Ectodermal cell (in vitro differentiated cells): ENCODE measurements at regions not wholly inside any gene's neighbourhood (a gene's known extent, or its start where the extent isn't known, plus 50 kb on each side); places are given as distances from the start of the nearest gene placed in this dataset.

Experiments used
- H3K27ac ChIP-seq: 2 replicates; pipeline ENCODE4 v1.7.0; 2013; ENCODE audit warnings: mild to moderate bottlenecking, low read depth, low read length; ENCODE audit not compliant: insufficient read depth, poor library complexity, severe bottlenecking
- H3K27me3 ChIP-seq: 2 replicates; pipeline ENCODE4 v1.7.0; 2013; ENCODE audit warnings: mild to moderate bottlenecking, low read length; ENCODE audit not compliant: insufficient read depth, control insufficient read depth, poor library complexity, severe bottlenecking
- H3K36me3 ChIP-seq: one replicate; pipeline ENCODE4 v1.7.0; 2013; ENCODE audit warnings: low read length; ENCODE audit not compliant: control insufficient read depth, insufficient read depth
- H3K4me1 ChIP-seq: one replicate; pipeline ENCODE4 v1.7.0; 2013; ENCODE audit warnings: low read length; ENCODE audit not compliant: control insufficient read depth, insufficient read depth
- H3K4me3 ChIP-seq: 2 replicates; pipeline ENCODE4 v1.7.0; 2013; ENCODE audit warnings: low read depth, low read length, control low read depth; ENCODE audit not compliant: insufficient read depth
- H3K9me3 ChIP-seq: 2 replicates; pipeline ENCODE4 v1.7.0; 2013; ENCODE audit warnings: mild to moderate bottlenecking, low read length, moderate library complexity; ENCODE audit not compliant: control insufficient read depth
- WGBS, 2 experiments: methylation state at CpG; one replicate each; pipeline ENCODE4 v1.1.7; 2013; ENCODE audit warnings: missing lambda C conversion rate in 2 of 2; 5-methylcytosine and 5-hydroxymethylcytosine counted together

GRCh38 chr15:69955240-69955894 lies 142.3 kb downstream of the TLE3 start:
- 89 to 94% methylated on average over 9 of the region's 9 CpGs for WGBS, 2 experiments
- Histone ChIP-seq H3K36me3 (no peaks in the 10 kb centered on the region), H3K27ac (no peak overlapping the region), H3K9me3 (no peaks in the 10 kb centered on the region), H3K4me3 (no peak overlapping the region), H3K27me3 (no peaks in the 10 kb centered on the region), H3K4me1 (peaks cover 8% of the 10 kb centered on the region)

- Histone ChIP-seq H3K36me3 (no peaks in the 10 kb centered on the region), H3K27me3 (no peaks in the 10 kb centered on the region), H3K4me3 (no peak overlapping the region), H3K4me1 (peaks cover 8% of the 10 kb centered on the region), H3K27ac (no peak overlapping the region), H3K9me3 (no peaks in the 10 kb centered on the region)
- 84 to 86% methylated on average over 5 of the region's 5 CpGs for WGBS, 2 experiments
Observed at GRCh38 chr15:69956417-69956816, 141.3 kb downstream of the TLE3 start.

DNA sequence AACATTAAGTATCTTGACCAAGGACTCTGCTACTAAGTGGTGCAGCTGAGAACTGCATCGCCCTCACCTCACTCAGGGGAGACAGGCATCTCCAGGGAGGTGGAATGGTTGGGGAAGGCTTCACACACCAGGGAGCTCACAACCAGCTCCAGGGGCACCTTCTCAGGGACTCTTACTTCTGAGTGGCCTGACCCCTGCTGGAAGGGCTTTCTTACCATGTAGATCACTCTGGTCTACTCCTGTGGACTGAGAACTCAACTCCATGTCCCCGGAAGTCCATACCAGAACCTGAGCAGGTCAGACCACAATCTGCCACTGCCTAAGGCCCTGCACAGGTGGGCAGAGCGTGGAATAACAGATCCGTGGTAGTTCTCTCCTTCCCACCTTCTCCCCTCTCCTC lies 140.5 kb downstream of the TLE3 start:
- no peaks in the 10 kb centered on the region for H3K36me3 ChIP-seq

DNA sequence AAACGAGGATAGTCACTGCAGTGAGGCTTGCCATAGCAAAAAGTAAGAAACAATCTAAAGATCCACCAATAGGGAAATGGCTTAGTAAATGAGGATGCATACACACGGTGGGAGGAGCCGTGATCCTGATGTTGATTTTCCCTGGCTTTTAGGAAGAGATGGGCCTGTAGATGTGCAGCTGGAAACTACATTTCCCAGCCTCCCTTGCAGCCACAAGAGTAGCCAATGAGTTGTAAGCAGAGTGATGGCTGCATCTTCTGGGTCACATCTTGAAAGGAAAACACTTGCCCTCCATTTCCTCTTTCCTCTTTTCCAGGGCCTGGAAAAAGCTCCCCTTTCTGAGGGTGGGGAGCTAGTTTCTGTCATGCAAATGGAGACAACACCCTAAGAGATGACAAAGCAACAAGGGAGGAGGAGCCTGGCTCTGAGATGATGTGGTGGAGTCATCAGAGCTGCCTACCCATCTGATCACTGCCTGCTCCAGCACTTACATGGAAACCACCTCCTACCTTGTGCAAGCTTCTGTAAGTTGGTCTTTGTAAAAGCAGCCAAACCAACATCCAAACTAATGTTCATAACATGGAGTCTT lies 139.1 kb downstream of the TLE3 start:
- WGBS, 2 experiments = 74 to 75% methylated on average over 3 of the region's 3 CpGs
- Histone ChIP-seq H3K9me3 (no peaks in the 10 kb centered on the region), H3K27me3 (no peaks in the 10 kb centered on the region)

More for the DNA sequence above, 140.5 kb downstream of the TLE3 start:
- H3K9me3 ChIP-seq = no peaks in the 10 kb centered on the region
- H3K27me3 ChIP-seq = no peaks in the 10 kb centered on the region
- H3K4me3 ChIP-seq = no peak overlapping the region
- WGBS, 2 experiments = 88 to 94% methylated on average over 4 of the region's 4 CpGs
- no peak overlapping the region for H3K27ac ChIP-seq
- H3K4me1 ChIP-seq = peaks cover 8% of the 10 kb centered on the region

GRCh38 chr15:69962561-69962960 lies 135.2 kb downstream of the TLE3 start:
- Histone ChIP-seq H3K4me1 (no peaks in the 10 kb centered on the region), H3K4me3 (no peak overlapping the region), H3K27me3 (no peaks in the 10 kb centered on the region), H3K27ac (no peak overlapping the region), H3K36me3 (no peaks in the 10 kb centered on the region), H3K9me3 (no peaks in the 10 kb centered on the region)
- 93 to 96% methylated on average over 1 of the region's 1 CpG for whole genome bisulfite sequencing, 2 experiments

More for the DNA sequence above, 139.1 kb downstream of the TLE3 start:
- Histone ChIP-seq H3K27ac (no peak overlapping the region), H3K4me3 (no peak overlapping the region), H3K36me3 (no peaks in the 10 kb centered on the region), H3K4me1 (peaks cover 8% of the 10 kb centered on the region)

DNA sequence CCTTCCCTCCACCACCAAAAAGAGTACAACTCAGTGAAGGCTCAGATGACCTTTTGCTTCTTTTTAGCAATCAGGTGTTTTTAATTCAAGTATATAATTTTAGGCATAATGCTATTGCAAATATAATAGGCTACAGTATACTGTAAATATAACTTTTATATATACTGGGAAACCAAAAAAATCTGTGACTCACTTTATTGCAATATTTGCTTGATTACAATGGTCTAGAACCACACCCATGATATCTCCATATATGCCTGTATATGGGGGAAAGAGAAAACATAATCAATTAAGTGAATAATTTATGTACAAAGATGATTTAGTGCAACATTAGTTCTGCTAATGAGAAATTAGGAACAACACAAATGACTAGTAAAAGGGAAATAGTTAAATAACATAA lies 134.3 kb downstream of the TLE3 start:
- Histone ChIP-seq H3K4me3 (no peak overlapping the region), H3K36me3 (no peaks in the 10 kb centered on the region), H3K4me1 (peaks cover 3% of the 10 kb centered on the region), H3K27ac (no peak overlapping the region), H3K9me3 (no peaks in the 10 kb centered on the region), H3K27me3 (no peaks in the 10 kb centered on the region)

- peaks cover 9% of the 10 kb centered on the region for H3K4me1 ChIP-seq
- no peaks in the 10 kb centered on the region for H3K9me3 ChIP-seq
- no peak overlapping the region for H3K4me3 ChIP-seq
- WGBS, 2 experiments = 91 to 95% methylated on average over 2 of the region's 2 CpGs
- H3K36me3 ChIP-seq = no peaks in the 10 kb centered on the region
- H3K27me3 ChIP-seq = no peaks in the 10 kb centered on the region
- no peak overlapping the region for H3K27ac ChIP-seq
Observed at GRCh38 chr15:69971771-69972170, 125.9 kb downstream of the TLE3 start.

DNA sequence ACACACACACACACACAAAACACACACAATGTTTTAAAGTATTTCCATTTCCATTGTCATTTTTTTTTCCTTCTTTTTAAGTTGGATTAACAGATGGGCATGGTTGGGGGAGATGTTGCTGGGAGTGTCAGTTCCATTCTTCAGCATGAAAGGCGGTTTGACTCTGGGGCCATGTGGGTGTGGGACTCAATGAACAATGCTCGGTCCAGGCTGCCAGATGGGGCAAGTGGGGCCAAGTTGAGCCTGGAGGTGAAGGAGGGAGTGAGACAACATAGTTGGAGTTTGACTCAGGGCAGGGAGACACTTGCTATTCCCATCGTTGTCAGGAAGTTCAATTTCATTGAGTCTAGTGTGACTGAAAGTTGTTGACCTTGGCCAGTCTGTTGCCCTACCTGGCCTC lies 125.3 kb downstream of the TLE3 start:
- H3K36me3 ChIP-seq = no peaks in the 10 kb centered on the region
- H3K27me3 ChIP-seq = no peaks in the 10 kb centered on the region
- no peaks in the 10 kb centered on the region for H3K9me3 ChIP-seq
- no peak overlapping the region for H3K27ac ChIP-seq
- 84 to 92% methylated on average over 3 of the region's 3 CpGs for WGBS, 2 experiments
- no peak overlapping the region for H3K4me3 ChIP-seq
- peaks cover 9% of the 10 kb centered on the region for H3K4me1 ChIP-seq

DNA sequence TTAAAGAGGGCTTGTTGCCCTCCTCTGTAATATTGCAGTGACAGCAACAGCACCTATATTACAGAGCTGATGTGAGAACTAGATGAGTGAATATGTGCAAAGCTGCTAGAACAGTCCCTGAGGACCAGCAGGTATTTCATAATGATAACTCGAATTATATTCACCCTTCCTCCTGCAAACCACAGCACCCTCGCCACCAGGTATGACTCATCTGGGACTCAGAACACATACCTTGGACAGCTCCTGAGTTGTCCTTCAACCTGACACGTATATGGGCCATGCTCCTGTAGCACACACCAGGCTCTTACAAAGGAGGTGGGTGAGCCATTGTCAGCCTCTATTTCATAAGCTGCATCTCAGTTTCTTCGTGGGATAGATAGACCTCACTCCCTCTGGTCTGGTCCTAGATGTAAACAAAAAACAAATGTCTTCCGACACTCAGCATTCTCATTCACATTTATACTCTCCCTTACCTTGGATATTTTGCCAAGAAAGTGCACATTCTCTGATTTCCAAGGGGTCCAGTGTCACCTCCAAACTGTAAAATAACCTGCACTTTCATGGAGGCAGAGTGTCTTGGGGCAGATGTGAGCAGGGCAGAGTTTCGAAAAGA lies 124.5 kb downstream of the TLE3 start:
- Histone ChIP-seq H3K27me3 (no peaks in the 10 kb centered on the region), H3K4me3 (no peak overlapping the region), H3K4me1 (peaks cover 7% of the 10 kb centered on the region), H3K36me3 (no peaks in the 10 kb centered on the region), H3K9me3 (no peaks in the 10 kb centered on the region), H3K27ac (no peak overlapping the region)
- WGBS, 2 experiments = 53 to 57% methylated on average over 6 of the region's 6 CpGs

- Histone ChIP-seq H3K4me3 (no peak overlapping the region), H3K9me3 (no peaks in the 10 kb centered on the region), H3K36me3 (no peaks in the 10 kb centered on the region), H3K27me3 (no peaks in the 10 kb centered on the region), H3K4me1 (peaks cover 7% of the 10 kb centered on the region), H3K27ac (no peak overlapping the region)
- WGBS, 2 experiments = 88 to 91% methylated on average over 4 of the region's 4 CpGs
Observed at GRCh38 chr15:69973880-69974279, 123.8 kb downstream of the TLE3 start.
